ENCODE measurements at regions not wholly inside any gene's neighbourhood (a gene's known extent, or its start where the extent isn't known, plus 50 kb on each side); places are given as distances from the start of the nearest gene placed in this dataset.

GRCh38 chr4:157889788-157890187 is 283.0 kb downstream of the GASK1B start:
- TF ChIP-seq CTCF (IDR thresholded peaks at IDR 0.05) (no peak), POLR2A (IDR thresholded peaks at IDR 0.05) (no peak)

Measured in testis (tissue), 2 donors.